Chondrocyte (in vitro differentiated cells): ENCODE measurements at regions not wholly inside any gene's neighbourhood (a gene's known extent, or its start where the extent isn't known, plus 50 kb on each side); places are given as distances from the start of the nearest gene placed in this dataset.

Experiments
- DNase-seq: peaks from one replicate; pipeline ENCODE4 v3.0.0; 2021; ENCODE audit warnings: mixed read lengths, low spot score
- H3K27ac Mint-ChIP-seq: one replicate; pipeline ENCODE4 v1.8.0; 2021; ENCODE audit warnings: mild to moderate bottlenecking, moderate library complexity, mixed read lengths; ENCODE audit not compliant: unreplicated experiment
- H3K27me3 Mint-ChIP-seq: 2 replicates; pipeline ENCODE4 v1.8.0; 2021; ENCODE audit warnings: low read depth, mixed read lengths
- H3K36me3 Mint-ChIP-seq: 2 replicates; pipeline ENCODE4 v1.8.0; 2021; ENCODE audit warnings: low read depth, mixed read lengths
- H3K4me1 Mint-ChIP-seq: 2 replicates; pipeline ENCODE4 v1.8.0; 2021; ENCODE audit warnings: low read depth, mild to moderate bottlenecking, mixed read lengths
- H3K4me3 Mint-ChIP-seq: one replicate; pipeline ENCODE4 v1.8.0; 2021; ENCODE audit warnings: mild to moderate bottlenecking, moderate library complexity, mixed read lengths; ENCODE audit not compliant: unreplicated experiment
- H3K9me3 Mint-ChIP-seq: 2 replicates; pipeline ENCODE4 v1.8.0; 2021; ENCODE audit warnings: low read depth, mixed read lengths
- CTCF ChIP-seq: fragments of 200-600 bp; sonication (generic); IDR thresholded peaks from 2 replicates; pipeline ENCODE4 v1.5.0; 2021; ENCODE audit warnings: antibody characterized with exemption, mild to moderate bottlenecking, moderate library complexity

- H3K4me3 Mint-ChIP-seq: no peak overlapping the region
- no peak overlapping the region for H3K27ac Mint-ChIP-seq
- no peaks in the 10 kb centered on the region for H3K4me1 Mint-ChIP-seq
- no peak for TF ChIP-seq CTCF
- H3K27me3 Mint-ChIP-seq: peaks cover 12% of the 10 kb centered on the region
- no peaks in the 10 kb centered on the region for H3K9me3 Mint-ChIP-seq
- no peak for DNase-seq
- H3K36me3 Mint-ChIP-seq: no peaks in the 10 kb centered on the region
These were observed 298.1 kb upstream of the IRX5 start for GRCh38 chr16:54632322-54633220.

GRCh38 chr16:54631782-54632181, 298.9 kb upstream of the IRX5 start:
- no peaks in the 10 kb centered on the region for H3K36me3 Mint-ChIP-seq
- no peak overlapping the region for H3K4me3 Mint-ChIP-seq
- H3K4me1 Mint-ChIP-seq: no peaks in the 10 kb centered on the region
- H3K9me3 Mint-ChIP-seq: no peaks in the 10 kb centered on the region
- no peak for TF ChIP-seq CTCF
- H3K27ac Mint-ChIP-seq: no peak overlapping the region
- no peak for DNase-seq
- H3K27me3 Mint-ChIP-seq: peaks cover 10% of the 10 kb centered on the region

- H3K4me3 Mint-ChIP-seq: no peak overlapping the region
- TF ChIP-seq CTCF: no peak
- no peak overlapping the region for H3K27ac Mint-ChIP-seq
- H3K27me3 Mint-ChIP-seq: peaks cover 5% of the 10 kb centered on the region
- no peaks in the 10 kb centered on the region for H3K36me3 Mint-ChIP-seq
- H3K4me1 Mint-ChIP-seq: no peaks in the 10 kb centered on the region
- DNase-seq: no peak
- H3K9me3 Mint-ChIP-seq: no peaks in the 10 kb centered on the region
These were observed 300.2 kb upstream of the IRX5 start for GRCh38 chr16:54630284-54630967.

GRCh38 chr16:54628796-54629625, 301.7 kb upstream of the IRX5 start:
- H3K4me1 Mint-ChIP-seq: no peaks in the 10 kb centered on the region
- TF ChIP-seq CTCF: no peak
- H3K27ac Mint-ChIP-seq: no peak overlapping the region
- H3K4me3 Mint-ChIP-seq: no peak overlapping the region
- DNase-seq: no peak
- no peaks in the 10 kb centered on the region for H3K9me3 Mint-ChIP-seq
- H3K36me3 Mint-ChIP-seq: no peaks in the 10 kb centered on the region
- peaks cover 5% of the 10 kb centered on the region for H3K27me3 Mint-ChIP-seq

- Mint-ChIP-seq H3K36me3 (no peaks in the 10 kb centered on the region), H3K27me3 (peaks cover 5% of the 10 kb centered on the region), H3K4me1 (no peaks in the 10 kb centered on the region), H3K9me3 (no peaks in the 10 kb centered on the region), H3K27ac (no peak overlapping the region), H3K4me3 (no peak overlapping the region)
- TF ChIP-seq CTCF: no peak
- DNase-seq: no peak
These were observed 303.0 kb upstream of the IRX5 start for GRCh38 chr16:54627616-54628015.
